ENCODE measurements at regions not wholly inside any gene's neighbourhood (a gene's known extent, or its start where the extent isn't known, plus 50 kb on each side); places are given as distances from the start of the nearest gene placed in this dataset.
"Not testable (repeated sequence)": the region's sequence is repeated elsewhere in the genome, so short reads cannot be mapped to it uniquely, and the experiment has no call there.

DNA sequence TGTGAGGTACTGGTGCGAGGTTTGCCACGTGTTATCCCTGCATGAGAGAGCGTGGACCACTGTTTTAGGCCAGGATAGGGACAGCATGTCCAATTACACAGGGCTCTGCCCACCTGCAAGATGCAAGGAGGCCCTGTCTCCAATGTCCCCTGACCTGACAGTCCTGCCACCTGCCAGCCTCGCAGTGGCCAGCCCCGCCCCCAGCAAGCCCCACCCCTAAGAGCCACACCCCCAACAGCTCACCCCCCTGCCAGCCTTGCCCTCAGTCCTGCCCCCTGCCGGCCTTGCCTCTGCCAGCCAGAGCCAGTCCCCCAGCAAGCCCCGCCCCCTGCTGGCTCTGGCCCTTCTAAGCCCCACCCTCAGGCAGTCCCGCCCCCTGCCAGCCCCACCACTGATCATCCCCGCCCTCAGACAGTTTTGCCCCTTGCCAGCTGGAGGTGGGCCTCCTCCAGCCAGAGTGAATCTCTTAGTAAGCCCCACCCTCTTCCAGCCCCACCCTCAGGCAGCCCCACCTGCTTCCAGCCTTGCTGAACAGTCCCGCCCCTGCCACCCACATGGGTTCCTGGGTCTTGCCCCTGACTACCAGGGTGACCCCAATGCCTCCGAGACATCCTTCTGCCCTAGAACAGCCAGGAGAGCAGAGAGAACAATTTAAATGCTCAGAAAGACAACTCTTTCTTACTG lies 62.3 kb upstream of the DPP6 start:
- H3K27me3 ChIP-seq (ENCODE audit: control insufficient read depth, insufficient read depth, low read length); H3K36me3 ChIP-seq (ENCODE audit: control insufficient read depth, insufficient read depth, low read length); H3K9me3 ChIP-seq (ENCODE audit: control insufficient read depth, insufficient read depth, low read length); CTCF ChIA-PET; H2AK9ac ChIP-seq (replicated peaks; ENCODE audit: low read depth, low read length, poor library complexity); POLR2A ChIA-PET (ENCODE audit: unreplicated experiment); BruUV-seq (replicated peaks); intact Hi-C loops (cut with micrococcal nuclease); H2BK20ac ChIP-seq (ENCODE audit: low read depth, low read length); H2AFZ ChIP-seq (replicated peaks; ENCODE audit: low read length, poor library complexity); H3K4me2 ChIP-seq (ENCODE audit: low read depth, low read length); H2AK5ac ChIP-seq (ENCODE audit: low read depth, low read length); H3K27ac ChIP-seq (ENCODE audit: insufficient read depth, low read length); H3K23ac ChIP-seq (ENCODE audit: low read depth, low read length); H3K14ac ChIP-seq (replicated peaks; ENCODE audit: low read depth, low read length); H4K5ac ChIP-seq (ENCODE audit: low read depth, low read length); H3K4me3 ChIP-seq (ENCODE audit: insufficient read depth, low read depth, low read length); H3K4me1 ChIP-seq (ENCODE audit: control insufficient read depth, insufficient read depth, low read length); DNase-seq; H4K91ac ChIP-seq (ENCODE audit: insufficient read depth, low read depth, low read length); H2BK120ac ChIP-seq (ENCODE audit: low read depth, low read length); H3K79me1 ChIP-seq (ENCODE audit: low read depth in 1 of 2, low read length in 2 of 2); ATAC-seq (ENCODE audit: low read depth); H4K20me1 ChIP-seq (ENCODE audit: insufficient read depth, low read length); in situ Hi-C loops (cut with MboI; ENCODE audit: low sequenced_read_pairs); H3K56ac ChIP-seq (ENCODE audit: extremely low read depth, insufficient read depth, low read length); H3K9ac ChIP-seq (ENCODE audit: low read depth, low read length); H3K9me1 ChIP-seq (ENCODE audit: insufficient read depth, low read length); H3K18ac ChIP-seq (ENCODE audit: low read depth, low read length); dilution Hi-C loops (cut with HindIII; ENCODE audit: low sequenced_read_pairs, unreplicated experiment); H2BK15ac ChIP-seq (ENCODE audit: low read depth, low read length); H4K8ac ChIP-seq (ENCODE audit: low read depth in 2 of 2, low read length in 2 of 2); H3K4ac ChIP-seq (ENCODE audit: low read depth, low read length); H2BK5ac ChIP-seq (ENCODE audit: low read depth, low read length, poor library complexity, severe bottlenecking): not testable (repeated sequence)
- 39% methylated on average over 3 of the region's 11 CpGs; no CpG with 5 or more reads in 1 of the 2 experiments for WGBS, 2 experiments (ENCODE audit: extremely low coverage in 2 of 2, insufficient read length in 1 of 2)

DNA sequence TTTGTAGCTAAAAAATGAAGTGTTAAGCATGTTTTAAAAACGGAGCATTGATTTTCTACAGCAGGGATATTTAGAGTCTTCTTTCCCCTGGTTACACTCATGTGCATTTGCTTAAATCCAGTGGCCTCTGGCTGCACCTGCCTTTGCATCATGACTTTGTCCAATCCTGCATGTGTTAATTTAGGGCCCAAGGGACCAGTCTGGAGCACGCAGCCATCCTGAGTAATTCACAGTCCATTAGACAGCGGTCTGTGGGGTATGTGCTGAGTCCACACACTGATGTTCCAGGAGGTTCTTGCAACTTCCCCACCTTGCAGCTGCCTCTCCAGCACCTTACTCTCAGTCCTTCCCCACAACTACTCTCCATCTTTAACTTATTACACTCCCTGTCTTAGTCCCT lies 60.7 kb upstream of the DPP6 start:
- H3K9me1 ChIP-seq (ENCODE audit: insufficient read depth, low read length); H3K18ac ChIP-seq (ENCODE audit: low read depth, low read length); H2AFZ ChIP-seq (replicated peaks; ENCODE audit: low read length, poor library complexity); H4K5ac ChIP-seq (ENCODE audit: low read depth, low read length); H3K14ac ChIP-seq (replicated peaks; ENCODE audit: low read depth, low read length); H3K9ac ChIP-seq (ENCODE audit: low read depth, low read length); H2AK9ac ChIP-seq (replicated peaks; ENCODE audit: low read depth, low read length, poor library complexity); H3K4me1 ChIP-seq (ENCODE audit: control insufficient read depth, insufficient read depth, low read length); H2AK5ac ChIP-seq (ENCODE audit: low read depth, low read length); H3K23ac ChIP-seq (ENCODE audit: low read depth, low read length); H4K8ac ChIP-seq (ENCODE audit: low read depth in 2 of 2, low read length in 2 of 2); BruUV-seq (replicated peaks); intact Hi-C loops (cut with micrococcal nuclease); H3K9me3 ChIP-seq (ENCODE audit: control insufficient read depth, insufficient read depth, low read length); H3K4me2 ChIP-seq (ENCODE audit: low read depth, low read length); H4K20me1 ChIP-seq (ENCODE audit: insufficient read depth, low read length); CTCF ChIA-PET; POLR2A ChIA-PET (ENCODE audit: unreplicated experiment); ATAC-seq (ENCODE audit: low read depth); H4K91ac ChIP-seq (ENCODE audit: insufficient read depth, low read depth, low read length); H3K79me1 ChIP-seq (ENCODE audit: low read depth in 1 of 2, low read length in 2 of 2); H3K27ac ChIP-seq (ENCODE audit: insufficient read depth, low read length); H2BK120ac ChIP-seq (ENCODE audit: low read depth, low read length); H3K56ac ChIP-seq (ENCODE audit: extremely low read depth, insufficient read depth, low read length); H3K27me3 ChIP-seq (ENCODE audit: control insufficient read depth, insufficient read depth, low read length); H3K36me3 ChIP-seq (ENCODE audit: control insufficient read depth, insufficient read depth, low read length); H3K4me3 ChIP-seq (ENCODE audit: insufficient read depth, low read depth, low read length); H2BK20ac ChIP-seq (ENCODE audit: low read depth, low read length); H2BK5ac ChIP-seq (ENCODE audit: low read depth, low read length, poor library complexity, severe bottlenecking); DNase-seq; H2BK15ac ChIP-seq (ENCODE audit: low read depth, low read length); H3K4ac ChIP-seq (ENCODE audit: low read depth, low read length); in situ Hi-C loops (cut with MboI; ENCODE audit: low sequenced_read_pairs); dilution Hi-C loops (cut with HindIII; ENCODE audit: low sequenced_read_pairs, unreplicated experiment): not testable (repeated sequence)
- no CpG with 5 or more reads among the region's 3 CpGs for WGBS, 2 experiments (ENCODE audit: extremely low coverage in 2 of 2, insufficient read length in 1 of 2)
